ENCODE measurements at regions not wholly inside any gene's neighbourhood (a gene's known extent, or its start where the extent isn't known, plus 50 kb on each side); places are given as distances from the start of the nearest gene placed in this dataset.

DNA sequence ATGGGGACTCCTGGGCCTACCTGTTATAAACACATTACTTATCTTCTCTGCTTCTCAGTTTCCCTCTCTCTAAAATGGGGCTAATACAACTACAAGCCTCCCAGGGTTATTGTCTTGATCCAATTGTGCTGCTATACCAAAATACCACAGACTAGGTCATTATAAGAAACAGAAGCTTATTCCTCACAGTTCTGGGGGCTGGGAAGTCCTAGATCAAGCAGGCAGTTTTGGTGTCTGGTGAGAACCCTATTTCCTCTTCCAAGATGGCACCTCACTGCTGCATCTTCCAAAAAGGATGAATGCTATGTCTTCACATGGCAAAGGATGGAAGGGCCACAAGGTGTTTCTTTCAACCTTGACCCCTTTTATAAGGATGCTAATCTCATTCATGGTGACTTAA, 732.9 kb upstream of the TBX3 start:
- TF ChIP-seq POLR2A (IDR thresholded peaks at IDR 0.05): no peak
- TF ChIP-seq, protein P1, sequence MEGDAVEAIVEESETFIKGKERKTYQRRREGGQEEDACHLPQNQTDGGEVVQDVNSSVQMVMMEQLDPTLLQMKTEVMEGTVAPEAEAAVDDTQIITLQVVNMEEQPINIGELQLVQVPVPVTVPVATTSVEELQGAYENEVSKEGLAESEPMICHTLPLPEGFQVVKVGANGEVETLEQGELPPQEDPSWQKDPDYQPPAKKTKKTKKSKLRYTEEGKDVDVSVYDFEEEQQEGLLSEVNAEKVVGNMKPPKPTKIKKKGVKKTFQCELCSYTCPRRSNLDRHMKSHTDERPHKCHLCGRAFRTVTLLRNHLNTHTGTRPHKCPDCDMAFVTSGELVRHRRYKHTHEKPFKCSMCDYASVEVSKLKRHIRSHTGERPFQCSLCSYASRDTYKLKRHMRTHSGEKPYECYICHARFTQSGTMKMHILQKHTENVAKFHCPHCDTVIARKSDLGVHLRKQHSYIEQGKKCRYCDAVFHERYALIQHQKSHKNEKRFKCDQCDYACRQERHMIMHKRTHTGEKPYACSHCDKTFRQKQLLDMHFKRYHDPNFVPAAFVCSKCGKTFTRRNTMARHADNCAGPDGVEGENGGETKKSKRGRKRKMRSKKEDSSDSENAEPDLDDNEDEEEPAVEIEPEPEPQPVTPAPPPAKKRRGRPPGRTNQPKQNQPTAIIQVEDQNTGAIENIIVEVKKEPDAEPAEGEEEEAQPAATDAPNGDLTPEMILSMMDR (IDR thresholded peaks at IDR 0.05): no peak

Measured in upper lobe of left lung (tissue), 4 donors.